ENCODE measurements at regions not wholly inside any gene's neighbourhood (a gene's known extent, or its start where the extent isn't known, plus 50 kb on each side); places are given as distances from the start of the nearest gene placed in this dataset.

DNA sequence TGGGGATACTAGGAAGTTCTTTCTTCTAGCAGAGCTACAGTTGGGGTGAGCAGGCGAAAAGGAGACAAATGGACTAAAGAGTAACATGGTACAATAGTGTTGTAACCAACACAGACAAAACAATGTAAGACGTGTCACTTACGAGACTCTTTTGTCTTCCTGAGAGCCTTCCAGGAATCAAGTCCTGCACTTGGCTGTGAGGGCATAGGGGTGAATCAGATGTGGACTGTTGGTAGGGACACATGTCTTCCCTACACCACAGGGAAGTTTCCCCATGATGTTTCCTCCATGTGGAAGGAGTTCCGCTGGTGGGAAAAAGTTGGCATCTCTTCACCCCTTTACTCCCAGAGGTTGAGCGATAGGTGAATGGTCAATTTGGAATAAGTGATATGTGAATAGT lies 364.7 kb downstream of the NUAK1 start:
- no peak for DNase-seq (ENCODE audit: low read depth in 2 of 2)
- H4K20me1 ChIP-seq (ENCODE audit: control insufficient read depth, extremely low read depth, insufficient read depth, low read length): no peaks in the 10 kb centered on the region
- TF ChIP-seq, protein P1, sequence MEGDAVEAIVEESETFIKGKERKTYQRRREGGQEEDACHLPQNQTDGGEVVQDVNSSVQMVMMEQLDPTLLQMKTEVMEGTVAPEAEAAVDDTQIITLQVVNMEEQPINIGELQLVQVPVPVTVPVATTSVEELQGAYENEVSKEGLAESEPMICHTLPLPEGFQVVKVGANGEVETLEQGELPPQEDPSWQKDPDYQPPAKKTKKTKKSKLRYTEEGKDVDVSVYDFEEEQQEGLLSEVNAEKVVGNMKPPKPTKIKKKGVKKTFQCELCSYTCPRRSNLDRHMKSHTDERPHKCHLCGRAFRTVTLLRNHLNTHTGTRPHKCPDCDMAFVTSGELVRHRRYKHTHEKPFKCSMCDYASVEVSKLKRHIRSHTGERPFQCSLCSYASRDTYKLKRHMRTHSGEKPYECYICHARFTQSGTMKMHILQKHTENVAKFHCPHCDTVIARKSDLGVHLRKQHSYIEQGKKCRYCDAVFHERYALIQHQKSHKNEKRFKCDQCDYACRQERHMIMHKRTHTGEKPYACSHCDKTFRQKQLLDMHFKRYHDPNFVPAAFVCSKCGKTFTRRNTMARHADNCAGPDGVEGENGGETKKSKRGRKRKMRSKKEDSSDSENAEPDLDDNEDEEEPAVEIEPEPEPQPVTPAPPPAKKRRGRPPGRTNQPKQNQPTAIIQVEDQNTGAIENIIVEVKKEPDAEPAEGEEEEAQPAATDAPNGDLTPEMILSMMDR (conservative IDR thresholded peaks at IDR 0.05 in 1 of 2, IDR thresholded peaks at IDR 0.05 in 1 of 2; ENCODE audit: low read depth in 1 of 2, low read length in 2 of 2): no peak
- no peak for TF ChIP-seq EZH2 (IDR thresholded peaks at IDR 0.05; ENCODE audit: low read length, missing control alignments)
- no peaks in the 10 kb centered on the region for H3K27me3 ChIP-seq (ENCODE audit: control insufficient read depth, insufficient read depth, low read length)
- no peak overlapping the region for H3K27ac ChIP-seq (ENCODE audit: insufficient read depth, low read length)
- no peaks in the 10 kb centered on the region for H3K36me3 ChIP-seq (ENCODE audit: control insufficient read depth, insufficient read depth, low read length)
- H3K9me3 ChIP-seq (ENCODE audit: control insufficient read depth, insufficient read depth, low read depth, low read length): no peaks in the 10 kb centered on the region
- H3K4me2 ChIP-seq (ENCODE audit: extremely low read depth, insufficient read depth, low read length): no peak overlapping the region
- no peak overlapping the region for H3K4me3 ChIP-seq (replicated peaks in 1 of 4; ENCODE audit: control extremely low read depth in 1 of 4, insufficient read depth in 1 of 4, low read depth in 3 of 4, low read length in 4 of 4)
- H2AFZ ChIP-seq (ENCODE audit: low read length): no peak overlapping the region
- no peaks in the 10 kb centered on the region for H3K79me2 ChIP-seq (ENCODE audit: control insufficient read depth, insufficient read depth, low read length)
- no peaks in the 10 kb centered on the region for H3K4me1 ChIP-seq (ENCODE audit: control insufficient read depth, extremely low read depth, insufficient read depth, low read length)
- no peak overlapping the region for H3K9ac ChIP-seq (ENCODE audit: insufficient read depth, low read length)

DNA sequence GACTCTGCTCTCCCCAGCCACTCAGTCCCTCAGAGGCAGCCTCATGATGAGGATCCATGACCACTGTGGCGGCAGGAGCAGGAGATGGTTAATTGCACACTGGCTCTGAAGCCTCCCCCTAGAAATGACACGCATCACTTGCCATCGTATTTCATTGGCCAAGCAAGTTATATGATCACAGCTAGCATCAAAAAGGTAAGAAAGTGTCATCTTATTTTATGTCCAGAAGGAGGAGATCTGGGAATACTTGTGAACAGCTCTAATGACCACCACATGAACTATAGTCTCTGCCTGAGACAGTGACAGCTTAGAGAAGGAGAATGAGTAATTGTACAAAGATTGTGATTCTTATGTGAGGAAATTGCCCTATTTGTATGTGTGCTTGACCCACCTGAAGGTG lies 363.4 kb downstream of the NUAK1 start:
- no peaks in the 10 kb centered on the region for H3K9me3 ChIP-seq (ENCODE audit: control insufficient read depth, insufficient read depth, low read depth, low read length)
- H3K4me1 ChIP-seq (ENCODE audit: control insufficient read depth, extremely low read depth, insufficient read depth, low read length): no peaks in the 10 kb centered on the region
- H3K4me2 ChIP-seq (ENCODE audit: extremely low read depth, insufficient read depth, low read length): no peak overlapping the region
- H2AFZ ChIP-seq (ENCODE audit: low read length): no peak overlapping the region
- DNase-seq (ENCODE audit: low read depth in 2 of 2): peak; percentile 15 to 69
- H3K79me2 ChIP-seq (ENCODE audit: control insufficient read depth, insufficient read depth, low read length): no peaks in the 10 kb centered on the region
- no peaks in the 10 kb centered on the region for H3K36me3 ChIP-seq (ENCODE audit: control insufficient read depth, insufficient read depth, low read length)
- H3K27ac ChIP-seq (ENCODE audit: insufficient read depth, low read length): no peak overlapping the region
- no peak overlapping the region for H3K9ac ChIP-seq (ENCODE audit: insufficient read depth, low read length)
- H3K4me3 ChIP-seq (replicated peaks in 1 of 4; ENCODE audit: control extremely low read depth in 1 of 4, insufficient read depth in 1 of 4, low read depth in 3 of 4, low read length in 4 of 4): no peak overlapping the region
- TF ChIP-seq, protein P1 (conservative IDR thresholded peaks at IDR 0.05 in 1 of 2, IDR thresholded peaks at IDR 0.05 in 1 of 2; ENCODE audit: low read depth in 1 of 2, low read length in 2 of 2): peak; percentile 8 to 16
- no peak for TF ChIP-seq EZH2 (IDR thresholded peaks at IDR 0.05; ENCODE audit: low read length, missing control alignments)
- H4K20me1 ChIP-seq (ENCODE audit: control insufficient read depth, extremely low read depth, insufficient read depth, low read length): no peaks in the 10 kb centered on the region
- no peaks in the 10 kb centered on the region for H3K27me3 ChIP-seq (ENCODE audit: control insufficient read depth, insufficient read depth, low read length)

DNA sequence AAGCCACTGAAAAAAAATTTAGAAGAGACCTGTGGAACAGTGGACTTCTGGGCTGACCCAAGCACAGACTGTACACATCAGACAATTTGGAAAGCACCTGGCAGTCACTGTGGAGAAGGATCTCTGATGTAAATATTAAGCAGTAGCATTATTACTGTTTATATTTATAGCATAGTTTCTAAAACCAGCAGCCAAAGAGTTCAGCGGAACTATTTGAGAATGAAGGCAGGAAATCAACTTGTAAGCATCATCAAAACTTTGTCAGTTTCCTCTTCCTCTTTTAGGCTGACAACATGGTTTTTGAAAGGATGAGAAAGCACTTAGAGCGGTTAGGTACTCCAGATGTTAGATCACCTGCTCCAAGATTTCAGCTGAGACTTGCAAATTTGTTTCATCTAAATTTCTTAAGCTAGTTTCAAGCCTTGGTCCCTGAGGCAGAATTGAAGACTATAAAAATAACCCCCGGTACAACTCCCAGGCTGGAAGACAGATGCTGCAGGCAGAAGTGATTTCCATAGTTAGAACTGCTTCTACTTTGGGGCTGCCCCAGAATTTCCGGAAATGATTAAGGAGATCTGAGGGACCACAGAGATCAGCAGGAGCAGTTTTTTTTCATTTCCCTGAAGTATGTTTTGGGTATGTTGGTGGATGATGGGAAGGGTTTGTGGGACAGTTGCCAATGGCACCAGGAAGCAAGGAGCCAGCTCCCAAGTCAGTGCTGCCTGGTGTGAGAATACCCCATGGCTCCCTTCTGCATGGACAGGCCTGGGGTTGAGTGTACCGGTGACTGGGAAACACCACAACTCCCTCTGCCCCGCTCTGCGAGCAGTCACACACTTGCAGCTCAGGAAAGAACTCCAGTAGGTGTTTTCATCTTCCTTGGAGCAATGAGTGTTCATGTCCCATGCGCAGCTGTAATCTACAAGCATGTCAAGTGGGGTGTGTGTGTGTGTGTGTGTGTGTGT lies 354.5 kb downstream of the NUAK1 start:
- Histone ChIP-seq H3K36me3 (ENCODE audit: control insufficient read depth, insufficient read depth, low read length) (no peaks in the 10 kb centered on the region), H2AFZ (ENCODE audit: low read length) (no peak overlapping the region)
- DNase-seq (ENCODE audit: low read depth in 2 of 2): no peak

More for the DNA sequence above, 354.5 kb downstream of the NUAK1 start:
- no peak overlapping the region for H3K27ac ChIP-seq (ENCODE audit: insufficient read depth, low read length)
- no peak overlapping the region for H3K4me2 ChIP-seq (ENCODE audit: extremely low read depth, insufficient read depth, low read length)
- no peaks in the 10 kb centered on the region for H3K79me2 ChIP-seq (ENCODE audit: control insufficient read depth, insufficient read depth, low read length)
- H3K9ac ChIP-seq (ENCODE audit: insufficient read depth, low read length): no peak overlapping the region
- TF ChIP-seq, protein P1 (conservative IDR thresholded peaks at IDR 0.05 in 1 of 2, IDR thresholded peaks at IDR 0.05 in 1 of 2; ENCODE audit: low read depth in 1 of 2, low read length in 2 of 2): no peak
- TF ChIP-seq EZH2 (IDR thresholded peaks at IDR 0.05; ENCODE audit: low read length, missing control alignments): no peak
- no peak overlapping the region for H3K4me3 ChIP-seq (replicated peaks in 1 of 4; ENCODE audit: control extremely low read depth in 1 of 4, insufficient read depth in 1 of 4, low read depth in 3 of 4, low read length in 4 of 4)
- no peaks in the 10 kb centered on the region for H4K20me1 ChIP-seq (ENCODE audit: control insufficient read depth, extremely low read depth, insufficient read depth, low read length)
- no peaks in the 10 kb centered on the region for H3K9me3 ChIP-seq (ENCODE audit: control insufficient read depth, insufficient read depth, low read depth, low read length)
- no peaks in the 10 kb centered on the region for H3K4me1 ChIP-seq (ENCODE audit: control insufficient read depth, extremely low read depth, insufficient read depth, low read length)
- H3K27me3 ChIP-seq (ENCODE audit: control insufficient read depth, insufficient read depth, low read length): no peaks in the 10 kb centered on the region

All from fibroblast of lung (primary cell).